Esophagus muscularis mucosa (tissue), 4 donors: ENCODE measurements at regions not wholly inside any gene's neighbourhood (a gene's known extent, or its start where the extent isn't known, plus 50 kb on each side); places are given as distances from the start of the nearest gene placed in this dataset.

Source experiments
- DNase-seq: peaks from one replicate; pipeline ENCODE4 v3.0.0-alpha.2; 2017; ENCODE audit errors: extremely low spot score
- H3K27ac ChIP-seq, 4 donors: fragments of 200-600 bp; sonication (generic); replicated peaks in 1 of 4; 1 replicate in 3 of 4; 2 replicates in 1 of 4; pipeline ENCODE4 v1.5.1; 2016 to 2019; ENCODE audit warnings: mild to moderate bottlenecking in 1 of 4
- H3K27me3 ChIP-seq, 4 donors: fragments of 200-600 bp; sonication (generic); one replicate each; pipeline versions ENCODE4 v1.5.1 to v1.6.0; 2016 to 2019
- H3K36me3 ChIP-seq, 4 donors: fragments of 200-600 bp; sonication (generic); one replicate each; pipeline ENCODE4 v1.5.1; 2016 to 2019
- H3K4me1 ChIP-seq, 4 donors: fragments of 200-600 bp; sonication (generic); one replicate each; pipeline ENCODE4 v1.5.1; 2016 to 2019
- H3K4me3 ChIP-seq, 4 donors: fragments of 200-600 bp; sonication (generic); 1 replicate in 2 of 4; 2 replicates in 2 of 4; pipeline ENCODE4 v1.5.1; 2016 to 2019; ENCODE audit warnings: mild to moderate bottlenecking in 4 of 4, moderate library complexity in 1 of 4
- H3K9me3 ChIP-seq, 4 donors: fragments of 200-600 bp; sonication (generic); 1 replicate in 3 of 4; 2 replicates in 1 of 4; pipeline ENCODE4 v1.5.1; 2016 to 2019
- CTCF ChIP-seq, 3 experiments: fragments of 200-600 bp in 2 of 3; fragments of 450-650 bp in 1 of 3; sonication (generic) in 2 of 3; IDR thresholded peaks; one replicate each; pipeline ENCODE4 v1.5.1; 2017 to 2019; ENCODE audit warnings: antibody characterized with exemption in 3 of 3, mild to moderate bottlenecking in 2 of 3, moderate library complexity in 1 of 3
- EP300 ChIP-seq: sonication (generic); formaldehyde crosslinking; IDR thresholded peaks from one replicate; pipeline ENCODE4 v1.6.1; 2017; ENCODE audit warnings: antibody characterized with exemption
- POLR2A ChIP-seq: fragments of 450-650 bp; IDR thresholded peaks from one replicate; pipeline ENCODE4 v1.6.1; 2017; ENCODE audit warnings: antibody characterized with exemption, moderate library complexity, mild to moderate bottlenecking, low read depth
- POLR2AphosphoS5 ChIP-seq, 2 donors: sonication (generic); formaldehyde crosslinking; IDR thresholded peaks; one replicate each; pipeline ENCODE4 v1.6.1; 2017; ENCODE audit warnings: antibody characterized with exemption in 2 of 2
- WGBS: methylation state at CpG from one replicate; pipeline ENCODE4 v1.1.5; 2018; 5-methylcytosine and 5-hydroxymethylcytosine counted together
- intact Hi-C: fragments of 100-400 bp; cut with DNase I; formaldehyde crosslinking; loops from one replicate; pipeline ENCODE4 v1.15.1; 2023

GRCh38 chr9:7266911-7267595 lies 509.3 kb downstream of the KDM4C start:
- Histone ChIP-seq H3K36me3 (no peaks in the 10 kb centered on the region), H3K27ac (no peak overlapping the region), H3K27me3 (peaks cover 0 to 4% (median 0%) of the 10 kb centered on the region in 4 donors), H3K9me3 (no peaks in the 10 kb centered on the region), H3K4me3 (no peak overlapping the region), H3K4me1 (no peaks in the 10 kb centered on the region)
- WGBS, result 76% methylated on average over 14 of the region's 14 CpGs
- TF ChIP-seq CTCF (IDR thresholded peaks at IDR 0.05) (no peak), POLR2AphosphoS5 (IDR thresholded peaks at IDR 0.05) (no peak), POLR2A (no peak), EP300 (no peak)
- no peak for DNase-seq
- intact Hi-C loops, result no loop called here

GRCh38 chr9:7265181-7265580 lies 507.4 kb downstream of the KDM4C start:
- DNase-seq, result no peak
- Histone ChIP-seq H3K27ac (no peak overlapping the region), H3K4me3 (no peak overlapping the region), H3K27me3 (peaks cover 0 to 4% (median 0%) of the 10 kb centered on the region in 4 donors), H3K4me1 (no peaks in the 10 kb centered on the region), H3K36me3 (no peaks in the 10 kb centered on the region), H3K9me3 (no peaks in the 10 kb centered on the region)
- TF ChIP-seq POLR2A (no peak), CTCF (IDR thresholded peaks at IDR 0.05) (no peak), EP300 (no peak), POLR2AphosphoS5 (IDR thresholded peaks at IDR 0.05) (no peak)
- intact Hi-C loops, result no loop called here

GRCh38 chr9:7259544-7260241 lies 501.9 kb downstream of the KDM4C start:
- Histone ChIP-seq H3K36me3 (no peaks in the 10 kb centered on the region), H3K4me1 (no peaks in the 10 kb centered on the region), H3K4me3 (no peak overlapping the region), H3K27me3 (peaks cover 0 to 4% (median 0%) of the 10 kb centered on the region in 4 donors), H3K27ac (no peak overlapping the region), H3K9me3 (no peaks in the 10 kb centered on the region)
- no peak for DNase-seq
- intact Hi-C loops, result no loop called here
- 83% methylated on average over 6 of the region's 6 CpGs for WGBS
- no peak for TF ChIP-seq EP300
- TF ChIP-seq POLR2A, result no peak
- TF ChIP-seq POLR2AphosphoS5 (IDR thresholded peaks at IDR 0.05), result no peak

GRCh38 chr9:7258688-7259396 lies 501.1 kb downstream of the KDM4C start:
- Histone ChIP-seq H3K27me3 (peaks cover 0 to 4% (median 0%) of the 10 kb centered on the region in 4 donors), H3K4me3 (no peak overlapping the region), H3K36me3 (no peaks in the 10 kb centered on the region), H3K27ac (no peak overlapping the region), H3K4me1 (no peaks in the 10 kb centered on the region), H3K9me3 (no peaks in the 10 kb centered on the region)
- TF ChIP-seq EP300 (no peak), POLR2AphosphoS5 (IDR thresholded peaks at IDR 0.05) (no peak)
- intact Hi-C loops, result no loop called here
- no peak for DNase-seq
- WGBS, result 67% methylated on average over 3 of the region's 3 CpGs

GRCh38 chr9:7246917-7247522 lies 489.2 kb downstream of the KDM4C start:
- TF ChIP-seq CTCF (IDR thresholded peaks at IDR 0.05), result no peak
- TF ChIP-seq POLR2AphosphoS5 (IDR thresholded peaks at IDR 0.05), result no peak
- no peak for TF ChIP-seq POLR2A
- no peak for TF ChIP-seq EP300
- no peaks in the 10 kb centered on the region for H3K36me3 ChIP-seq
- DNase-seq, result peak; percentile 74
- H3K9me3 ChIP-seq, result no peaks in the 10 kb centered on the region
- H3K4me1 ChIP-seq, result no peaks in the 10 kb centered on the region
- no peak overlapping the region for H3K27ac ChIP-seq
- intact Hi-C loops, result no loop called here
- no peaks in the 10 kb centered on the region for H3K27me3 ChIP-seq
- WGBS, result 88% methylated on average over 3 of the region's 3 CpGs
- H3K4me3 ChIP-seq, result no peak overlapping the region
